HG03469 (cell line): ENCODE measurements at regions not wholly inside any gene's neighbourhood (a gene's known extent, or its start where the extent isn't known, plus 50 kb on each side); places are given as distances from the start of the nearest gene placed in this dataset.

ENCODE experiments used
- ATAC-seq: cut with Tn5 transposase; IDR thresholded peaks from one replicate; pipeline ENCODE4 v1.9.1; 2021; ENCODE audit warnings: mild to moderate bottlenecking, moderate library complexity, moderate number of reproducible peaks; ENCODE audit not compliant: unreplicated experiment

GRCh38 chr13:106786006-106786563 lies 218.1 kb upstream of the ARGLU1 start:
- ATAC-seq: no peak

GRCh38 chr13:106774621-106775020 lies 206.7 kb upstream of the ARGLU1 start:
- no peak for ATAC-seq

GRCh38 chr13:106772006-106772601 lies 204.2 kb upstream of the ARGLU1 start:
- no peak for ATAC-seq

GRCh38 chr13:106768991-106769390 lies 201.1 kb upstream of the ARGLU1 start:
- no peak for ATAC-seq

- no peak for ATAC-seq
Measured at GRCh38 chr13:106762708-106763107, 194.8 kb upstream of the ARGLU1 start.

- ATAC-seq: no peak
Measured at GRCh38 chr13:106756446-106756845, 188.5 kb upstream of the ARGLU1 start.

- no peak for ATAC-seq
Measured at GRCh38 chr13:106755542-106755941, 187.6 kb upstream of the ARGLU1 start.

GRCh38 chr13:106753251-106753650 lies 185.3 kb upstream of the ARGLU1 start:
- ATAC-seq: no peak

- no peak for ATAC-seq
Measured at GRCh38 chr13:106752584-106753170, 184.7 kb upstream of the ARGLU1 start.

- no peak for ATAC-seq
Measured at GRCh38 chr13:106748785-106749184, 180.8 kb upstream of the ARGLU1 start.

GRCh38 chr13:106744516-106744915 lies 176.6 kb upstream of the ARGLU1 start:
- ATAC-seq: no peak

- ATAC-seq: no peak
Measured at GRCh38 chr13:106738186-106738678, 170.3 kb upstream of the ARGLU1 start.

GRCh38 chr13:106736941-106737340 lies 169.0 kb upstream of the ARGLU1 start:
- ATAC-seq: no peak

GRCh38 chr13:106734198-106734597 lies 166.3 kb upstream of the ARGLU1 start:
- ATAC-seq: no peak

GRCh38 chr13:106723036-106723435 lies 155.1 kb upstream of the ARGLU1 start:
- no peak for ATAC-seq

- ATAC-seq: no peak
Measured at GRCh38 chr13:106722620-106723019, 154.7 kb upstream of the ARGLU1 start.

- no peak for ATAC-seq
Measured at GRCh38 chr13:106721599-106721998, 153.7 kb upstream of the ARGLU1 start.

GRCh38 chr13:106714271-106714982 lies 146.5 kb upstream of the ARGLU1 start:
- no peak for ATAC-seq

GRCh38 chr13:106712381-106712780 lies 144.4 kb upstream of the ARGLU1 start:
- ATAC-seq: no peak

GRCh38 chr13:106710266-106710665 lies 142.3 kb upstream of the ARGLU1 start:
- ATAC-seq: no peak

GRCh38 chr13:106709522-106709921 lies 141.6 kb upstream of the ARGLU1 start:
- no peak for ATAC-seq

- ATAC-seq: no peak
Measured at GRCh38 chr13:106702505-106702904, 134.6 kb upstream of the ARGLU1 start.
